ENCODE measurements at regions not wholly inside any gene's neighbourhood (a gene's known extent, or its start where the extent isn't known, plus 50 kb on each side); places are given as distances from the start of the nearest gene placed in this dataset.
A peak's percentile ranks its signal among the peaks of the same experiment; 100 is the strongest.

DNA sequence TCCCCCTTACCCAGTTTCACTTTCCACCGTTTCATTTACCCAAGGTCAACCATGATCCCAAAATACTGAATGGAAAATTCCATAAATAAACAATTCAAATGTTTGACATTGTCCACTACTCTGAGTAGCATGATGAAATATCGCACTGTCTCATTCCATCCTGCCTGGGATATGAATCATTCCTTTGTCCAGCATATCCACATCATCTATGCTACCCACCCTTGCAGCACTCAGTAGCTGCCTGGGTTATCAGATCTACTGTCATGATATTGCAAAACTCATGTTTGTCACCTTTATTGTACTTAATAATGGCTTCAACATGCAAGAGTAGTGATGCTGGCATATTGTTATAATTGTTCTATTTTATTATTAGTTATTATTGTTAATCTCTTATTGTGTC lies 263.9 kb upstream of the NBEA start:
- Histone ChIP-seq H2BK15ac (ENCODE audit: low read depth, low read length) (no peak overlapping the region), H3K23ac (ENCODE audit: insufficient read length, low read depth, low read length) (no peak overlapping the region), H3K56ac (ENCODE audit: insufficient read length, low read depth, low read length) (no peak overlapping the region), H2AK5ac (ENCODE audit: insufficient read length, low read length) (no peak overlapping the region), H4K20me1 (ENCODE audit: control insufficient read depth, insufficient read depth, insufficient read length) (no peaks in the 10 kb centered on the region), H3K18ac (ENCODE audit: insufficient read length, low read depth, low read length) (no peak overlapping the region), H3K4me2 (ENCODE audit: insufficient read depth, insufficient read length, low read length) (no peak overlapping the region), H2BK12ac (ENCODE audit: insufficient read length, low read depth, low read length) (no peak overlapping the region), H3K27ac (ENCODE audit: insufficient read length, low read depth, low read length) (no peak overlapping the region), H4K91ac (ENCODE audit: insufficient read length, low read depth, low read length) (no peak overlapping the region), H3K27me3 (ENCODE audit: insufficient read depth, low read length) (no peaks in the 10 kb centered on the region), H4K5ac (ENCODE audit: insufficient read length, low read depth, low read length) (no peak overlapping the region), H3K14ac (ENCODE audit: insufficient read depth, low read length) (no peak overlapping the region), H3K9me3 (ENCODE audit: control insufficient read depth, low read depth, low read length) (no peaks in the 10 kb centered on the region), H2BK120ac (ENCODE audit: low read depth, low read length, poor library complexity, severe bottlenecking) (no peak overlapping the region), H3K79me1 (ENCODE audit: insufficient read depth, low read depth, low read length, poor library complexity, severe bottlenecking) (no peaks in the 10 kb centered on the region), H3K79me2 (ENCODE audit: insufficient read depth, low read length) (no peaks in the 10 kb centered on the region), H3K4ac (ENCODE audit: low read depth, low read length) (no peak overlapping the region), H2BK5ac (ENCODE audit: insufficient read length, low read length) (no peak overlapping the region), H3T11ph (ENCODE audit: low read length) (no peak overlapping the region), H3K9ac (ENCODE audit: extremely low read depth, insufficient read length, low read length) (no peak overlapping the region), H2BK20ac (ENCODE audit: low read depth, low read length, poor library complexity, severe bottlenecking) (no peak overlapping the region), H4K8ac (replicated peaks; ENCODE audit: insufficient read length, low read depth, low read length) (no peak overlapping the region), H3K4me1 (ENCODE audit: insufficient read depth, low read length) (no peaks in the 10 kb centered on the region), H2AFZ (ENCODE audit: low read length) (no peak overlapping the region), H3K23me2 (ENCODE audit: insufficient read length, low read depth, low read length, poor library complexity, severe bottlenecking) (no peaks in the 10 kb centered on the region)
- Mint-ChIP-seq H3K36me3 (ENCODE audit: insufficient read depth in 1 of 3, low read depth in 3 of 3) (peaks cover 0 to 3% (median 0%) of the 10 kb centered on the region in 3 experiments; a peak in 2 of 7 replicates), H3K4me1 (peaks cover 10 to 12% of the 10 kb centered on the region in 2 experiments), H3K27me3 (ENCODE audit: low read depth) (no peaks in the 10 kb centered on the region), H3K9me3 (peaks cover 0 to 3% of the 10 kb centered on the region in 2 experiments; a peak in 3 of 5 replicates), H3K4me3 (no peak overlapping the region), H3K27ac (peak overlapping the region in 1 of 3 experiments; percentile 29; a peak in 1 of 7 replicates)
- no CpG with 5 or more reads among the region's 2 CpGs for WGBS (ENCODE audit: extremely low coverage, insufficient read length, low lambda C conversion rate)
- TF ChIP-seq, protein P1, sequence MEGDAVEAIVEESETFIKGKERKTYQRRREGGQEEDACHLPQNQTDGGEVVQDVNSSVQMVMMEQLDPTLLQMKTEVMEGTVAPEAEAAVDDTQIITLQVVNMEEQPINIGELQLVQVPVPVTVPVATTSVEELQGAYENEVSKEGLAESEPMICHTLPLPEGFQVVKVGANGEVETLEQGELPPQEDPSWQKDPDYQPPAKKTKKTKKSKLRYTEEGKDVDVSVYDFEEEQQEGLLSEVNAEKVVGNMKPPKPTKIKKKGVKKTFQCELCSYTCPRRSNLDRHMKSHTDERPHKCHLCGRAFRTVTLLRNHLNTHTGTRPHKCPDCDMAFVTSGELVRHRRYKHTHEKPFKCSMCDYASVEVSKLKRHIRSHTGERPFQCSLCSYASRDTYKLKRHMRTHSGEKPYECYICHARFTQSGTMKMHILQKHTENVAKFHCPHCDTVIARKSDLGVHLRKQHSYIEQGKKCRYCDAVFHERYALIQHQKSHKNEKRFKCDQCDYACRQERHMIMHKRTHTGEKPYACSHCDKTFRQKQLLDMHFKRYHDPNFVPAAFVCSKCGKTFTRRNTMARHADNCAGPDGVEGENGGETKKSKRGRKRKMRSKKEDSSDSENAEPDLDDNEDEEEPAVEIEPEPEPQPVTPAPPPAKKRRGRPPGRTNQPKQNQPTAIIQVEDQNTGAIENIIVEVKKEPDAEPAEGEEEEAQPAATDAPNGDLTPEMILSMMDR (conservative IDR thresholded peaks at IDR 0.05) = no peak
- no peak for DNase-seq

Data from H9 (cell line).